B cell (primary cell): ENCODE measurements at regions not wholly inside any gene's neighbourhood (a gene's known extent, or its start where the extent isn't known, plus 50 kb on each side); places are given as distances from the start of the nearest gene placed in this dataset.
"Not testable (repeated sequence)": the region's sequence is repeated elsewhere in the genome, so short reads cannot be mapped to it uniquely, and the experiment has no call there.

Experiments used
- ATAC-seq: fragments of 200-7000 bp; cut with Tn5 transposase; one replicate; pipeline ENCODE4 v1.10.0; 2021; ENCODE audit warnings: low read depth, mild to moderate bottlenecking, moderate number of reproducible peaks, moderate library complexity
- CTCF ChIA-PET: fragments of 350-600 bp; sonication (Branson Sonifier 250); formaldehyde crosslinking; loops from one replicate; lab custom pipeline; 2021; ENCODE audit warnings: antibody characterized with exemption, inconsistent platforms; lab: Charles Lee
- POLR2A ChIA-PET: fragments of 350-600 bp; sonication (Branson Sonifier 250); formaldehyde crosslinking; loops from one replicate; lab custom pipeline; 2021; ENCODE audit warnings: antibody characterized with exemption; lab: Charles Lee
- DNase-seq: peaks from one replicate; pipeline ENCODE4 v3.0.0; 2013
- H2AFZ ChIP-seq: 2 replicates; pipeline ENCODE4 v1.6.1; 2012; ENCODE audit warnings: mild to moderate bottlenecking, low read depth, low read length; ENCODE audit not compliant: insufficient read depth, poor library complexity, severe bottlenecking
- H3K27ac ChIP-seq, 2 donors: 1 replicate in 1 of 2; 2 replicates in 1 of 2; pipeline ENCODE4 v1.5.1; 2012 to 2013; ENCODE audit warnings: low read length in 2 of 2, mild to moderate bottlenecking in 2 of 2, moderate library complexity in 1 of 2
- H3K27me3 ChIP-seq, 4 experiments: fragments of 200-600 bp in 1 of 4; sonication (generic) in 1 of 4; replicated peaks in 1 of 4; 1 replicate in 2 of 4; 2 replicates in 2 of 4; pipeline versions ENCODE4 v1.6.1 to v1.7.0; 2013 to 2016; ENCODE audit warnings: low read length in 3 of 4, mild to moderate bottlenecking in 2 of 4, mixed read lengths in 1 of 4, moderate library complexity in 1 of 4; ENCODE audit not compliant: insufficient read depth in 4 of 4, control insufficient read depth in 3 of 4; ENCODE audit errors: control extremely low read depth in 1 of 4
- H3K36me3 ChIP-seq, 2 experiments: replicated peaks in 1 of 2; 1 replicate in 1 of 2; 2 replicates in 1 of 2; pipeline versions ENCODE4 v1.6.1 to v1.7.1; 2013; ENCODE audit warnings: low read length in 1 of 2; ENCODE audit not compliant: insufficient read depth in 2 of 2, control insufficient read depth in 1 of 2; ENCODE audit errors: control extremely low read depth in 1 of 2, extremely low read depth in 1 of 2
- H3K4me1 ChIP-seq, 2 donors: fragments of 200-600 bp in 1 of 2; sonication (generic) in 1 of 2; 1 replicate in 1 of 2; 2 replicates in 1 of 2; pipeline versions ENCODE4 v1.5.1 to v1.6.1; 2013 to 2017; ENCODE audit warnings: low read length in 2 of 2; ENCODE audit not compliant: control insufficient read depth in 2 of 2, insufficient read depth in 2 of 2
- H3K4me2 ChIP-seq: replicated peaks from 2 replicates; pipeline ENCODE3; 2012; ENCODE audit warnings: mild to moderate bottlenecking, low read depth, low read length; ENCODE audit not compliant: poor library complexity, severe bottlenecking
- H3K4me3 ChIP-seq, 5 experiments: fragments of 200-600 bp in 1 of 5; sonication (generic) in 1 of 5; 1 replicate in 3 of 5; 2 replicates in 2 of 5; pipeline versions ENCODE4 v1.5.1 to v1.7.0; 2011 to 2016; ENCODE audit warnings: low read length in 4 of 5, mild to moderate bottlenecking in 4 of 5, low read depth in 2 of 5, control low read depth in 1 of 5, moderate library complexity in 1 of 5; ENCODE audit not compliant: insufficient read depth in 1 of 5; ENCODE audit errors: control extremely low read depth in 1 of 5, extremely low read depth in 1 of 5
- H3K79me2 ChIP-seq: fragments of 200-600 bp; sonication (generic); one replicate; pipeline ENCODE4 v1.6.0; 2016; ENCODE audit warnings: low read length; ENCODE audit not compliant: control insufficient read depth, insufficient read depth
- H3K9ac ChIP-seq: fragments of 200-600 bp; sonication (generic); 2 replicates; pipeline ENCODE4 v1.6.1; 2017; ENCODE audit warnings: mild to moderate bottlenecking, low read length, moderate library complexity
- H3K9me3 ChIP-seq, 3 donors: one replicate each; pipeline versions ENCODE4 v1.6.1 to v1.7.1; 2013; ENCODE audit warnings: low read length in 2 of 3; ENCODE audit not compliant: control insufficient read depth in 2 of 3, insufficient read depth in 1 of 3; ENCODE audit errors: control extremely low read depth in 1 of 3
- H4K20me1 ChIP-seq: 2 replicates; pipeline ENCODE4 v1.6.0; 2012; ENCODE audit warnings: mild to moderate bottlenecking, low read length; ENCODE audit not compliant: insufficient read depth, control insufficient read depth, poor library complexity, severe bottlenecking
- H3K27ac Mint-ChIP-seq: one replicate; pipeline ENCODE4 v1.8.0; 2021; ENCODE audit warnings: mixed read lengths
- H3K27me3 Mint-ChIP-seq: one replicate; pipeline ENCODE4 v1.8.0; 2021; ENCODE audit warnings: mixed read lengths
- H3K4me1 Mint-ChIP-seq: one replicate; pipeline ENCODE4 v1.8.0; 2021; ENCODE audit warnings: mixed read lengths
- H3K4me3 Mint-ChIP-seq: one replicate; pipeline ENCODE4 v1.8.0; 2021; ENCODE audit warnings: mixed read lengths
- H3K9me3 Mint-ChIP-seq: one replicate; pipeline ENCODE4 v1.8.0; 2022; ENCODE audit warnings: mixed read lengths; ENCODE audit not compliant: insufficient read depth
- EZH2 ChIP-seq: IDR thresholded peaks from 2 replicates; pipeline ENCODE4 v1.6.1; 2012; ENCODE audit warnings: borderline replicate concordance, low read depth, mild to moderate bottlenecking, moderate library complexity, low read length; ENCODE audit not compliant: insufficient read depth, poor library complexity, severe bottlenecking
- WGBS: methylation state at CpG from one replicate; pipeline ENCODE4 v1.1.5; 2013; ENCODE audit warnings: missing lambda C conversion rate; ENCODE audit not compliant: insufficient coverage; 5-methylcytosine and 5-hydroxymethylcytosine counted together
- intact Hi-C: fragments of 100-400 bp; cut with micrococcal nuclease; formaldehyde crosslinking; loops from one replicate; pipeline ENCODE4 v1.10.0; 2022
- TF ChIP-seq, protein P1 (sequence below): fragments of 200-600 bp; IDR thresholded peaks from one replicate; pipeline ENCODE4 v1.8.0; 2022; ENCODE audit warnings: antibody characterized with exemption, mild to moderate bottlenecking

DNA sequence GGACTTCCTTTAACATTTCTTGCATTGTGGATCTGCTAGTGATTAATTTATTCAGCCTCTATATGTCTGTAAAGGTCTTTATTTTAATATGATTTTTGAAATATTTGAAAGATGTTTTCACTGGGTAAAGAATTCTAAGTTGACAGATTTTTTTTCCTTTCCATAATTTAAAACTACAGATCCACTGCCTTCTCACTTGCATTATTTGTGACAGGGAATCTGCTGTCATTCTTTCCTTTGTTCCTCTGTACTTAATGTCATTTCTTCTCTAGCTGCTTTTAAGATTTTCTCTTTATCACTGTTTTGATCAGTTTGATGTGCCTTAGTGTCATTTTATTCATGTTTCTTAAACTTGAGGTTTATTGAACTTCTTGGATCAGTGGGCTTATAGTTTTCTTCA is 159.9 kb downstream of the CYB561 start:
- Mint-ChIP-seq H3K27me3 (peaks cover 7% of the 10 kb centered on the region), H3K4me1 (peaks cover 11% of the 10 kb centered on the region), H3K9me3 (peaks cover 18% of the 10 kb centered on the region), H3K4me3 (no peak overlapping the region), H3K27ac (no peak overlapping the region)
- no peaks in the 10 kb centered on the region for H3K27me3 ChIP-seq
- intact Hi-C loops: no loop called here
- POLR2A ChIA-PET: no interaction called here
- no peak overlapping the region for H2AFZ ChIP-seq
- H3K4me1 ChIP-seq: peaks cover 0 to 5% of the 10 kb centered on the region in 2 donors
- no peaks in the 10 kb centered on the region for H3K36me3 ChIP-seq
- H3K4me3 ChIP-seq: no peak overlapping the region
- CTCF ChIA-PET: no interaction called here
- H3K9me3 ChIP-seq: peaks cover 6 to 15% (median 11%) of the 10 kb centered on the region in 3 donors
- no peak overlapping the region for H3K27ac ChIP-seq
- H4K20me1 ChIP-seq: no peaks in the 10 kb centered on the region
- H3K9ac ChIP-seq: no peak overlapping the region
- no peak overlapping the region for H3K4me2 ChIP-seq
- ATAC-seq (no peak), DNase-seq (no peak)
- TF ChIP-seq, protein P1, sequence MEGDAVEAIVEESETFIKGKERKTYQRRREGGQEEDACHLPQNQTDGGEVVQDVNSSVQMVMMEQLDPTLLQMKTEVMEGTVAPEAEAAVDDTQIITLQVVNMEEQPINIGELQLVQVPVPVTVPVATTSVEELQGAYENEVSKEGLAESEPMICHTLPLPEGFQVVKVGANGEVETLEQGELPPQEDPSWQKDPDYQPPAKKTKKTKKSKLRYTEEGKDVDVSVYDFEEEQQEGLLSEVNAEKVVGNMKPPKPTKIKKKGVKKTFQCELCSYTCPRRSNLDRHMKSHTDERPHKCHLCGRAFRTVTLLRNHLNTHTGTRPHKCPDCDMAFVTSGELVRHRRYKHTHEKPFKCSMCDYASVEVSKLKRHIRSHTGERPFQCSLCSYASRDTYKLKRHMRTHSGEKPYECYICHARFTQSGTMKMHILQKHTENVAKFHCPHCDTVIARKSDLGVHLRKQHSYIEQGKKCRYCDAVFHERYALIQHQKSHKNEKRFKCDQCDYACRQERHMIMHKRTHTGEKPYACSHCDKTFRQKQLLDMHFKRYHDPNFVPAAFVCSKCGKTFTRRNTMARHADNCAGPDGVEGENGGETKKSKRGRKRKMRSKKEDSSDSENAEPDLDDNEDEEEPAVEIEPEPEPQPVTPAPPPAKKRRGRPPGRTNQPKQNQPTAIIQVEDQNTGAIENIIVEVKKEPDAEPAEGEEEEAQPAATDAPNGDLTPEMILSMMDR: no peak
- no peak for TF ChIP-seq EZH2
- no peaks in the 10 kb centered on the region for H3K79me2 ChIP-seq

DNA sequence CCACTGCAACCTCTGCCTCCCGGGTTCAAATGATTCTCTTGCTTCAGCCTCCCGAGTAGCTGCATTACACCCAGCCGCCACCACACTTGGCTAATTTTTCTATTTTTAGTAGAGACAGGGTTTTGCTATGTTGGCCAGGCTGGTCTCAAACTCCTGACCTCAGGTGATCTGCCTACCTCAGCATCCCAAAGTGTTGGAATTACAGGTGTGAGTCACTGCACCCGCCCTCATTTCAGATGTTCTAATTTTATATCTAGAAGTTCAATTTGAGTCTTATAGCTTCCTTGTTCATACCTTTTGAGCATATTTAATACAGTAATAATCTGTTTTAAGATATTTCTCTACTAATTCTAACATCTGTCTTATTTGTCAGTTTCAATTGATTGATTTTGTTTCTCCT is 159.1 kb downstream of the CYB561 start:
- not testable (repeated sequence) for H3K27me3 ChIP-seq
- H3K9me3 ChIP-seq: peaks cover 6 to 15% (median 11%) of the 10 kb centered on the region in 3 donors

More for the DNA sequence above, 159.1 kb downstream of the CYB561 start:
- H3K79me2 ChIP-seq, H3K27ac Mint-ChIP-seq, H3K27ac ChIP-seq, H3K36me3 ChIP-seq, H3K4me3 ChIP-seq, DNase-seq, H3K4me2 ChIP-seq, H3K4me1 ChIP-seq, H3K27me3 Mint-ChIP-seq, POLR2A ChIA-PET, CTCF ChIA-PET, H4K20me1 ChIP-seq, H3K4me3 Mint-ChIP-seq, H2AFZ ChIP-seq, ATAC-seq, intact Hi-C loops, H3K9ac ChIP-seq: not testable (repeated sequence)
- H3K4me1 Mint-ChIP-seq: peaks cover 10% of the 10 kb centered on the region
- WGBS: 100% methylated on average over 1 of the region's 4 CpGs
- peaks cover 18% of the 10 kb centered on the region for H3K9me3 Mint-ChIP-seq
